ENCODE measurements at regions not wholly inside any gene's neighbourhood (a gene's known extent, or its start where the extent isn't known, plus 50 kb on each side); places are given as distances from the start of the nearest gene placed in this dataset.
"Not testable (repeated sequence)": the region's sequence is repeated elsewhere in the genome, so short reads cannot be mapped to it uniquely, and the experiment has no call there.

- not testable (repeated sequence) for H3K9me3 Mint-ChIP-seq, H3K4me3 Mint-ChIP-seq
These were observed 107.7 kb downstream of the TRIM43 start for GRCh38 chr2:95699201-95700184.

GRCh38 chr2:95700519-95700918 lies 108.7 kb downstream of the TRIM43 start:
- no peak for DNase-seq
- Mint-ChIP-seq H3K27me3 (peaks cover 38% of the 10 kb centered on the region), H3K36me3 (no peaks in the 10 kb centered on the region), H3K4me1 (no peaks in the 10 kb centered on the region), H3K4me3 (no peak overlapping the region), H3K27ac (no peak overlapping the region), H3K9me3 (no peaks in the 10 kb centered on the region)
- CTCF ChIA-PET: no interaction called here

More at GRCh38 chr2:95699201-95700184, 107.7 kb downstream of the TRIM43 start:
- CTCF ChIA-PET, H3K27ac Mint-ChIP-seq, H3K4me1 Mint-ChIP-seq, H3K36me3 Mint-ChIP-seq, DNase-seq: not testable (repeated sequence)
- peaks cover 41% of the 10 kb centered on the region for H3K27me3 Mint-ChIP-seq

- CTCF ChIA-PET: no interaction called here
- Mint-ChIP-seq H3K27ac (no peak overlapping the region), H3K27me3 (peaks cover 32% of the 10 kb centered on the region), H3K36me3 (no peaks in the 10 kb centered on the region), H3K4me1 (no peaks in the 10 kb centered on the region), H3K4me3 (no peak overlapping the region), H3K9me3 (no peaks in the 10 kb centered on the region)
- no peak for DNase-seq
These were observed 110.7 kb downstream of the TRIM43 start for GRCh38 chr2:95702471-95702870.

GRCh38 chr2:95707161-95707560 lies 115.4 kb downstream of the TRIM43 start:
- CTCF ChIA-PET, H3K27me3 Mint-ChIP-seq, DNase-seq, H3K27ac Mint-ChIP-seq, H3K4me3 Mint-ChIP-seq, H3K36me3 Mint-ChIP-seq, H3K4me1 Mint-ChIP-seq, H3K9me3 Mint-ChIP-seq: not testable (repeated sequence)

- no peaks in the 10 kb centered on the region for H3K36me3 Mint-ChIP-seq
- DNase-seq: no peak
- H3K4me3 Mint-ChIP-seq: no peak overlapping the region
- no peak overlapping the region for H3K27ac Mint-ChIP-seq
- CTCF ChIA-PET: no interaction called here
- H3K27me3 Mint-ChIP-seq: peaks cover under 1% of the 10 kb centered on the region
- H3K9me3 Mint-ChIP-seq: no peaks in the 10 kb centered on the region
- H3K4me1 Mint-ChIP-seq: no peaks in the 10 kb centered on the region
These were observed 116.0 kb downstream of the TRIM43 start for GRCh38 chr2:95707837-95708236.

- CTCF ChIA-PET: no interaction called here
- H3K9me3 Mint-ChIP-seq: no peaks in the 10 kb centered on the region
These were observed 118.0 kb downstream of the TRIM43 start for GRCh38 chr2:95709831-95710230.

GRCh38 chr2:95713470-95714177 lies 121.8 kb downstream of the TRIM43 start:
- H3K27me3 Mint-ChIP-seq, H3K9me3 Mint-ChIP-seq, DNase-seq, H3K4me1 Mint-ChIP-seq, CTCF ChIA-PET, H3K36me3 Mint-ChIP-seq, H3K4me3 Mint-ChIP-seq, H3K27ac Mint-ChIP-seq: not testable (repeated sequence)

More at GRCh38 chr2:95709831-95710230, 118.0 kb downstream of the TRIM43 start:
- DNase-seq: no peak
- H3K4me3 Mint-ChIP-seq: no peak overlapping the region
- H3K36me3 Mint-ChIP-seq: no peaks in the 10 kb centered on the region
- peaks cover 6% of the 10 kb centered on the region for H3K27me3 Mint-ChIP-seq
- no peaks in the 10 kb centered on the region for H3K4me1 Mint-ChIP-seq
- no peak overlapping the region for H3K27ac Mint-ChIP-seq

GRCh38 chr2:95714398-95714797 lies 122.6 kb downstream of the TRIM43 start:
- H3K27me3 Mint-ChIP-seq, DNase-seq, H3K36me3 Mint-ChIP-seq, CTCF ChIA-PET, H3K4me1 Mint-ChIP-seq, H3K4me3 Mint-ChIP-seq, H3K27ac Mint-ChIP-seq, H3K9me3 Mint-ChIP-seq: not testable (repeated sequence)

GRCh38 chr2:95719473-95720060 lies 127.8 kb downstream of the TRIM43 start:
- H3K36me3 Mint-ChIP-seq: no peaks in the 10 kb centered on the region
- no peaks in the 10 kb centered on the region for H3K4me1 Mint-ChIP-seq
- no peaks in the 10 kb centered on the region for H3K9me3 Mint-ChIP-seq
- H3K27me3 Mint-ChIP-seq: peaks cover 12% of the 10 kb centered on the region
- no peak overlapping the region for H3K4me3 Mint-ChIP-seq
- CTCF ChIA-PET: no interaction called here
- DNase-seq: no peak
- H3K27ac Mint-ChIP-seq: no peak overlapping the region

GRCh38 chr2:95721726-95722125 lies 129.9 kb downstream of the TRIM43 start:
- DNase-seq: no peak
- no peak overlapping the region for H3K27ac Mint-ChIP-seq
- CTCF ChIA-PET: no interaction called here
- H3K36me3 Mint-ChIP-seq: no peaks in the 10 kb centered on the region
- peaks cover 12% of the 10 kb centered on the region for H3K27me3 Mint-ChIP-seq
- no peak overlapping the region for H3K4me3 Mint-ChIP-seq
- H3K9me3 Mint-ChIP-seq: no peaks in the 10 kb centered on the region
- H3K4me1 Mint-ChIP-seq: no peaks in the 10 kb centered on the region

GRCh38 chr2:95722131-95722697 lies 130.4 kb downstream of the TRIM43 start:
- Mint-ChIP-seq H3K9me3 (no peaks in the 10 kb centered on the region), H3K27me3 (peaks cover 16% of the 10 kb centered on the region), H3K4me3 (no peak overlapping the region), H3K36me3 (no peaks in the 10 kb centered on the region), H3K4me1 (no peaks in the 10 kb centered on the region), H3K27ac (no peak overlapping the region)
- DNase-seq: no peak
- CTCF ChIA-PET: no interaction called here

- CTCF ChIA-PET: interaction anchor here (1.3 kb wide), 1 partner anchor 320 kb away, joined by 3 read pairs; no protein-coding TSS in a partner anchor
- H3K4me1 Mint-ChIP-seq: not testable (repeated sequence)
These were observed 131.9 kb downstream of the TRIM43 start for GRCh38 chr2:95723627-95724210.

GRCh38 chr2:95725191-95725590 lies 133.4 kb downstream of the TRIM43 start:
- H3K36me3 Mint-ChIP-seq, CTCF ChIA-PET, H3K4me3 Mint-ChIP-seq, DNase-seq, H3K27ac Mint-ChIP-seq, H3K4me1 Mint-ChIP-seq, H3K9me3 Mint-ChIP-seq: not testable (repeated sequence)
- H3K27me3 Mint-ChIP-seq: peaks cover 19% of the 10 kb centered on the region

More at GRCh38 chr2:95723627-95724210, 131.9 kb downstream of the TRIM43 start:
- not testable (repeated sequence) for H3K36me3 Mint-ChIP-seq, H3K4me3 Mint-ChIP-seq, H3K27ac Mint-ChIP-seq, DNase-seq, H3K9me3 Mint-ChIP-seq
- peaks cover 12% of the 10 kb centered on the region for H3K27me3 Mint-ChIP-seq

- peaks cover 19% of the 10 kb centered on the region for H3K27me3 Mint-ChIP-seq
- DNase-seq, H3K9me3 Mint-ChIP-seq, H3K36me3 Mint-ChIP-seq, H3K27ac Mint-ChIP-seq, H3K4me3 Mint-ChIP-seq, CTCF ChIA-PET, H3K4me1 Mint-ChIP-seq: not testable (repeated sequence)
These were observed 133.9 kb downstream of the TRIM43 start for GRCh38 chr2:95725677-95726076.
